Nephron (organoid): ENCODE measurements at regions not wholly inside any gene's neighbourhood (a gene's known extent, or its start where the extent isn't known, plus 50 kb on each side); places are given as distances from the start of the nearest gene placed in this dataset.
"Not testable (repeated sequence)": the region's sequence is repeated elsewhere in the genome, so short reads cannot be mapped to it uniquely, and the experiment has no call there.

Source experiments
- H3K27ac Mint-ChIP-seq, 3 experiments: 2 replicates each; pipeline ENCODE4 v1.8.0; 2020; ENCODE audit warnings: mixed read lengths in 3 of 3, mild to moderate bottlenecking in 2 of 3, moderate library complexity in 1 of 3
- H3K27me3 Mint-ChIP-seq: 2 replicates; pipeline ENCODE4 v1.8.0; 2021; ENCODE audit warnings: low read depth, mild to moderate bottlenecking, moderate library complexity, mixed read lengths
- H3K36me3 Mint-ChIP-seq: 2 replicates; pipeline ENCODE4 v1.8.0; 2020; ENCODE audit warnings: low read depth, mixed read lengths
- H3K4me1 Mint-ChIP-seq: 2 replicates; pipeline ENCODE4 v1.8.0; 2020; ENCODE audit warnings: mixed read lengths
- H3K4me3 Mint-ChIP-seq, 3 experiments: 2 replicates each; pipeline ENCODE4 v1.8.0; 2020; ENCODE audit warnings: mild to moderate bottlenecking in 3 of 3, mixed read lengths in 3 of 3, moderate library complexity in 2 of 3
- H3K9me3 Mint-ChIP-seq: 2 replicates; pipeline ENCODE4 v1.8.0; 2020; ENCODE audit warnings: mixed read lengths
- TF ChIP-seq, protein P1 (sequence below), 3 experiments: fragments of 200-600 bp; sonication (generic); IDR thresholded peaks; one replicate each; pipeline ENCODE4 v1.5.0; 2021; ENCODE audit warnings: antibody characterized with exemption in 3 of 3; ENCODE audit not compliant: unreplicated experiment in 3 of 3

DNA sequence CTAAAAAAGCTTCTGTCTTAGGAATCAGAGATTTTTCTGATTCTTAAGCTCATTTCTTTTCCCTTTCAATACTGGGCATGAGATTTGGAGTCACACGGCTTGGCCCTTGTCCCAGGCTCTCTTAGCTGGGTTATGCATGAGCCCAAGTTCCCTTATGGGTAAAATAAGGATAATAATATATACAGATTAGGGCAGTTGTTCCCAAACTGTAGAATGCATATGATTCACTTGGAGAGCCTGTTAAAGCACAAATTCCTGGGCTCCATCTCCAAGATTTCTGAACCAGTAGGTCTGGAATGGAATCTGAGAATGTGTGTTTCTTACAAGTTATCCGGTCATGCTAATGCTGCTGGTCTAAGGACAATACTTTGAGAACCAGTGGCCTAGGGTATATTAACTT, 154.0 kb downstream of the REEP3 start:
- Mint-ChIP-seq H3K36me3 (no peaks in the 10 kb centered on the region), H3K4me3 (no peak overlapping the region), H3K27ac (peak overlapping the region; percentile 56 to 77 (median 60)), H3K4me1 (peaks cover 42% of the 10 kb centered on the region), H3K27me3 (peaks cover 8% of the 10 kb centered on the region), H3K9me3 (no peaks in the 10 kb centered on the region)
- TF ChIP-seq, protein P1, sequence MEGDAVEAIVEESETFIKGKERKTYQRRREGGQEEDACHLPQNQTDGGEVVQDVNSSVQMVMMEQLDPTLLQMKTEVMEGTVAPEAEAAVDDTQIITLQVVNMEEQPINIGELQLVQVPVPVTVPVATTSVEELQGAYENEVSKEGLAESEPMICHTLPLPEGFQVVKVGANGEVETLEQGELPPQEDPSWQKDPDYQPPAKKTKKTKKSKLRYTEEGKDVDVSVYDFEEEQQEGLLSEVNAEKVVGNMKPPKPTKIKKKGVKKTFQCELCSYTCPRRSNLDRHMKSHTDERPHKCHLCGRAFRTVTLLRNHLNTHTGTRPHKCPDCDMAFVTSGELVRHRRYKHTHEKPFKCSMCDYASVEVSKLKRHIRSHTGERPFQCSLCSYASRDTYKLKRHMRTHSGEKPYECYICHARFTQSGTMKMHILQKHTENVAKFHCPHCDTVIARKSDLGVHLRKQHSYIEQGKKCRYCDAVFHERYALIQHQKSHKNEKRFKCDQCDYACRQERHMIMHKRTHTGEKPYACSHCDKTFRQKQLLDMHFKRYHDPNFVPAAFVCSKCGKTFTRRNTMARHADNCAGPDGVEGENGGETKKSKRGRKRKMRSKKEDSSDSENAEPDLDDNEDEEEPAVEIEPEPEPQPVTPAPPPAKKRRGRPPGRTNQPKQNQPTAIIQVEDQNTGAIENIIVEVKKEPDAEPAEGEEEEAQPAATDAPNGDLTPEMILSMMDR (IDR thresholded peaks at IDR 0.05; ENCODE audit: unreplicated experiment in 3 of 3), result no peak

DNA sequence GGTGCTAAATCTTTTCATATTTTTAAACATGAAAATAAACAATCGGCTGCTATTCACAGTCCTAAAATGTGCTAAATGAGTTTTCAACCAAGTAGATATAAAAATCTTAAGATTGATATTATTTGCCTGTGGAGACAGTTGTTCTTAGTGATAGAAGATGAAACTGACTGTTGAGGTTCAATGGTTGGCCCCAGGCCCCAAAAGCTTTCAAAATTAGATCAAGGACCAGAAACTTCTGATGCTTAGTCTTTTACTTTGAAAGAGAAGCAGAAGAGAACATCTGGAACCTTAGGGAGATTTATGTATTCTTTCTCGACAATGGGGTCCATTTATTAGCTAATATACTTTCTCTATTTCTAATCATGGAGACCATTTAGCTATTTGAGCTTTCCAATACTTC, 155.8 kb downstream of the REEP3 start:
- Mint-ChIP-seq H3K4me1 (peaks cover 28% of the 10 kb centered on the region), H3K4me3 (no peak overlapping the region), H3K9me3 (no peaks in the 10 kb centered on the region), H3K27ac (peak overlapping the region in 1 of 3 experiments; percentile 66), H3K36me3 (no peaks in the 10 kb centered on the region), H3K27me3 (peaks cover 4% of the 10 kb centered on the region)
- TF ChIP-seq, protein P1 (IDR thresholded peaks at IDR 0.05; ENCODE audit: unreplicated experiment in 3 of 3), result no peak

DNA sequence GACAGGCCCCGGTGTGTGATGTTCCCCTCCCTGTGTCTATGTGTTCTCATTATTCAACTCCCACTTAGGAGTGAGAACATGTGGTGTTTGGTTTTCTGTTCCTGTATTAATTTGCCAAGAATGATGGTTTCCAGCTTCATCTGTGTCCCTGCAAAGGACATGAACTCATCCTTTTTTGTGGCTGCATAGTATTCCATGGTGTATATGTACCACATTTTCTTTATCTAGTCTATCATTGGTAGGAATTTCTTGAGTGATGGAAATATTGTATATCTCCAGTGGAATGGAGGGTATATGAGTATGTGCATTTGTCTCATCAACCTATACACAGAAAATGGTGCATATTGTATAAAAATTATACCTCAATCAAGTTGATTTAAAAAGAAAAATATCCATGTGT, 159.3 kb downstream of the REEP3 start:
- H3K27me3 Mint-ChIP-seq, H3K36me3 Mint-ChIP-seq, H3K9me3 Mint-ChIP-seq, H3K4me3 Mint-ChIP-seq, H3K27ac Mint-ChIP-seq: not testable (repeated sequence)
- peaks cover 14% of the 10 kb centered on the region for H3K4me1 Mint-ChIP-seq

DNA sequence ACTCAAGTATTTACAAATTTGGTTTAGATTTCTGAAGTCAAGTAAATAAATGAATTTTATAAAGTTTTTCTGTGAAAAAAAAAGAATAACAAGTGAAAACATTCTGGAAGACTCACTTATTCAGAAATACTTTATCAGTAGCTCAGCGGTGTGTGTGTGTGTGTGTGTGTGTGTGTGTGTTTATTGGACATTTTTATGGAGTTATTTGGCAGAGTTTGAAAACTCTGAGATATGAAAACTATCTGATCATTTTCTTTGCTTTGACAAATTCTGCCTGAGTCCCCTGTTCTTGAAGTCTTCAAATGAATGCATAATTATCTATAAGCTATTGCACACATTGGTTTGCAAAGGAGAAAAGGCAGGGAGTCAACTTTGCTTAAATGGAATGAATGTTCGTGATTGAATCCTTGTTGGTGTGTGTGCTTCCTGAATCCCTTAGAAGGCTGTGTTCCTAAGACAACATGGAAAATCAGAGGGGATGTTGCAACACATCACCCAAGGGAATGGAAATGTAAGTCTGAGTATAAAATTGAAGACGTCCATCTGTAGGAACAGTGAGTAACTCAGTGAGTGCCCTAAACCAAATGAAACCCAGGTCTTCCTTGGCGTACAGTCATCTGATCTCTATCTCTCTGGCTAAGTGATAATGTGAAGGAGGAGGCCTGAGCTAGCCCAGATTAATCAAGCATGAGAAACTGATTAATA, 160.9 kb downstream of the REEP3 start:
- peak overlapping the region; percentile 76 to 92 (median 92) for H3K27ac Mint-ChIP-seq
- TF ChIP-seq, protein P1 (IDR thresholded peaks at IDR 0.05; ENCODE audit: unreplicated experiment in 3 of 3), result no peak
- H3K4me3 Mint-ChIP-seq, result no peak overlapping the region
- peaks cover 14% of the 10 kb centered on the region for H3K4me1 Mint-ChIP-seq
- H3K36me3 Mint-ChIP-seq, result no peaks in the 10 kb centered on the region
- peaks cover 4% of the 10 kb centered on the region for H3K27me3 Mint-ChIP-seq
- H3K9me3 Mint-ChIP-seq, result no peaks in the 10 kb centered on the region

DNA sequence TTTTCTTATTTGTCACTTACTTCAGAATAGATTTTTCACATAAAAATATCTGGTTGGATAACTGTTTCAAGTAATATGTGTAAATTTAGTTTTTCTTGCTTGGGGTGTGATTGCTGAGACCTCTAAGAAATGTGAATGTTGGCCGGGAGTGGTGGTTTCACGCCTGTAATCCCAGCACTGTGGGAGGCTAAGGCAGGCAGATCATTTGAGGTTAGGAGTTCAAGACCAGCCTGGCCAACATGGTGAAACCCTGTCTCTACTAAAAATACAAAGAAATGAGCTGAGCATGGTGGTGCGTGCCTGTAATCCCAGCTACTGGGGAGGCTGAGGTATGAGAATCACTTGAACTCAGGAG, 161.5 kb downstream of the REEP3 start:
- not testable (repeated sequence) for H3K9me3 Mint-ChIP-seq, H3K27me3 Mint-ChIP-seq, H3K4me3 Mint-ChIP-seq, H3K36me3 Mint-ChIP-seq
- Mint-ChIP-seq H3K27ac (peak overlapping the region; percentile 76 to 92 (median 92)), H3K4me1 (peaks cover 14% of the 10 kb centered on the region)

DNA sequence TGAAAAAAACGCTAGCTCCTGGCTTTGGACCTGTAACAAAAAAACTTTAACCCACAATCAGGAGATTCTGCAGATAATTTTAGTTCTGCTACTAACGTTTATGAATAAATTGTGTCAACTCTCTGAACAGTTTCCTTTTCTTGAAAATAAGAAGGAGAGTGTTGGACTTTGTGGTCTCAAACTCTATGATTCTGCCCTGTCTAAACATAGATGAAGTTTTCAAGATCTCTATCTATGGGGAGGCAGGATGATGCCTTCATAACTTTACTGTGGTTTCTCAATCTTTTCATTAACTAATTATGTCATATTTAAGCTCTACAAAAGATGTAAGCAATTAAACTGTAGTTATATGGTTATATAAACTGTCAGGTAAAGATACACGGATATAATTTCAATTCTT, 162.0 kb downstream of the REEP3 start:
- peaks cover 4% of the 10 kb centered on the region for H3K27me3 Mint-ChIP-seq

DNA sequence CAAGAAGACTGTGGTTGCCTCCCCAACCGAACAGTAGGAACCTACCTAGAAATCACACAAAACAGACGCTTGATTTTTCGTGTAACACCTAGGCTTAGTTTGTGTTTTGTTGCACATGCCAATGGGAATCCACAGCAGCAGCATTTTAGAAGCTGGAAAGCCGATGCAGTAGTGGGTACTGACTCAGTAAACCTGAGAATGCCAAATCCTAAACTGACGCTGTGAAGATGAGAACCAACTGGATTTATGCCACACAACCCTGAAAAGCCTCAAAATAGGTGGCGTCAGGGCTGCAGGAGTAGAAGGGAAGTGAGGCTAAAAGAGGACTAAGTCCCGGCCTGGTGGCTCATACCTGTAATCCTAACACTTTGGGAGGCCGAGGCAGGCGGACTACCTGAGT, 162.5 kb downstream of the REEP3 start:
- no peaks in the 10 kb centered on the region for H3K36me3 Mint-ChIP-seq
- H3K27me3 Mint-ChIP-seq, result peaks cover 4% of the 10 kb centered on the region
- H3K4me3 Mint-ChIP-seq, result no peak overlapping the region
- H3K4me1 Mint-ChIP-seq, result peaks cover 14% of the 10 kb centered on the region
- H3K9me3 Mint-ChIP-seq, result no peaks in the 10 kb centered on the region
- TF ChIP-seq, protein P1 (IDR thresholded peaks at IDR 0.05; ENCODE audit: unreplicated experiment in 3 of 3), result no peak
- peak overlapping the region in 2 of 3 experiments; percentile 22 to 27 for H3K27ac Mint-ChIP-seq

More for the DNA sequence above, 162.0 kb downstream of the REEP3 start:
- TF ChIP-seq, protein P1 (IDR thresholded peaks at IDR 0.05; ENCODE audit: unreplicated experiment in 3 of 3), result no peak
- H3K9me3 Mint-ChIP-seq, result no peaks in the 10 kb centered on the region
- H3K36me3 Mint-ChIP-seq, result no peaks in the 10 kb centered on the region
- H3K4me3 Mint-ChIP-seq, result no peak overlapping the region
- peak overlapping the region in 2 of 3 experiments; percentile 22 to 27 for H3K27ac Mint-ChIP-seq
- H3K4me1 Mint-ChIP-seq, result peaks cover 14% of the 10 kb centered on the region
